H9 (cell line): ENCODE measurements at regions not wholly inside any gene's neighbourhood (a gene's known extent, or its start where the extent isn't known, plus 50 kb on each side); places are given as distances from the start of the nearest gene placed in this dataset.

Source experiments
- DNase-seq: peaks from one replicate; pipeline ENCODE4 v3.0.0-alpha.2; 2017
- H2AFZ ChIP-seq: one replicate; pipeline ENCODE4 v1.6.1; 2013; ENCODE audit warnings: mild to moderate bottlenecking, low read length, control low read depth, moderate library complexity
- H2AK5ac ChIP-seq: 2 replicates; pipeline ENCODE4 v1.6.1; 2013; ENCODE audit warnings: low read length, control low read depth, mixed read lengths; ENCODE audit not compliant: insufficient read length
- H2BK120ac ChIP-seq: one replicate; pipeline ENCODE4 v1.6.1; 2013; ENCODE audit warnings: low read depth, mild to moderate bottlenecking, low read length, control low read depth, inconsistent platforms; ENCODE audit not compliant: poor library complexity, severe bottlenecking
- H2BK12ac ChIP-seq: 2 replicates; pipeline ENCODE4 v1.6.1; 2013; ENCODE audit warnings: low read length, control low read depth, mixed read lengths, low read depth; ENCODE audit not compliant: insufficient read length
- H2BK15ac ChIP-seq: 2 replicates; pipeline ENCODE4 v1.6.1; 2013; ENCODE audit warnings: low read depth, low read length, control low read depth
- H2BK20ac ChIP-seq: one replicate; pipeline ENCODE4 v1.6.1; 2013; ENCODE audit warnings: low read depth, mild to moderate bottlenecking, low read length, control low read depth, inconsistent platforms; ENCODE audit not compliant: poor library complexity, severe bottlenecking
- H2BK5ac ChIP-seq: 2 replicates; pipeline ENCODE4 v1.6.1; 2013; ENCODE audit warnings: low read length, control low read depth, mixed read lengths; ENCODE audit not compliant: insufficient read length
- H3K14ac ChIP-seq: 2 replicates; pipeline ENCODE4 v1.6.1; 2013; ENCODE audit warnings: low read length, control low read depth; ENCODE audit not compliant: insufficient read depth
- H3K18ac ChIP-seq: 2 replicates; pipeline ENCODE4 v1.6.1; 2013; ENCODE audit warnings: low read depth, mild to moderate bottlenecking, mixed read lengths, low read length, control low read depth; ENCODE audit not compliant: insufficient read length
- H3K23ac ChIP-seq: 2 replicates; pipeline ENCODE4 v1.6.1; 2013; ENCODE audit warnings: low read length, control low read depth, mixed read lengths, low read depth; ENCODE audit not compliant: insufficient read length
- H3K23me2 ChIP-seq: 2 replicates; pipeline ENCODE4 v1.6.1; 2013; ENCODE audit warnings: low read depth, mild to moderate bottlenecking, mixed read lengths, low read length, control low read depth; ENCODE audit not compliant: insufficient read length, poor library complexity, severe bottlenecking
- H3K27ac ChIP-seq: 2 replicates; pipeline ENCODE4 v1.5.1; 2013; ENCODE audit warnings: low read length, control low read depth, mixed read lengths, low read depth; ENCODE audit not compliant: insufficient read length
- H3K27me3 ChIP-seq: 2 replicates; pipeline ENCODE4 v1.6.1; 2013; ENCODE audit warnings: low read length, control low read depth, inconsistent platforms; ENCODE audit not compliant: insufficient read depth
- H3K4ac ChIP-seq: 2 replicates; pipeline ENCODE4 v1.6.1; 2013; ENCODE audit warnings: low read depth, mild to moderate bottlenecking, control low read depth, inconsistent platforms, low read length, moderate library complexity
- H3K4me1 ChIP-seq: 2 replicates; pipeline ENCODE4 v1.6.1; 2013; ENCODE audit warnings: low read length, control low read depth, inconsistent platforms; ENCODE audit not compliant: insufficient read depth
- H3K4me2 ChIP-seq: 2 replicates; pipeline ENCODE4 v1.6.1; 2013; ENCODE audit warnings: low read length, control low read depth, mixed read lengths; ENCODE audit not compliant: insufficient read length, insufficient read depth
- H3K56ac ChIP-seq: 2 replicates; pipeline ENCODE4 v1.6.1; 2013; ENCODE audit warnings: low read depth, mild to moderate bottlenecking, mixed read lengths, low read length, control low read depth; ENCODE audit not compliant: insufficient read length
- H3K79me1 ChIP-seq: 2 replicates; pipeline ENCODE4 v1.6.1; 2013; ENCODE audit warnings: low read depth, mild to moderate bottlenecking, moderate library complexity, low read length, control low read depth, inconsistent platforms; ENCODE audit not compliant: insufficient read depth, poor library complexity, severe bottlenecking
- H3K79me2 ChIP-seq: 2 replicates; pipeline ENCODE4 v1.6.1; 2013; ENCODE audit warnings: low read length, control low read depth, inconsistent platforms; ENCODE audit not compliant: insufficient read depth
- H3K9ac ChIP-seq: 2 replicates; pipeline ENCODE4 v1.6.1; 2013; ENCODE audit warnings: low read length, control low read depth, mixed read lengths; ENCODE audit not compliant: insufficient read length; ENCODE audit errors: extremely low read depth
- H3K9me3 ChIP-seq: one replicate; pipeline ENCODE4 v1.6.1; 2013; ENCODE audit warnings: low read depth, low read length, inconsistent platforms; ENCODE audit not compliant: control insufficient read depth
- H3T11ph ChIP-seq: one replicate; pipeline ENCODE4 v1.6.1; 2013; ENCODE audit warnings: mild to moderate bottlenecking, low read length, control low read depth, inconsistent platforms
- H4K20me1 ChIP-seq: one replicate; pipeline ENCODE4 v1.6.1; 2013; ENCODE audit not compliant: control insufficient read depth, insufficient read length, insufficient read depth
- H4K5ac ChIP-seq: 2 replicates; pipeline ENCODE4 v1.6.1; 2013; ENCODE audit warnings: low read depth, mild to moderate bottlenecking, mixed read lengths, low read length, control low read depth; ENCODE audit not compliant: insufficient read length
- H4K8ac ChIP-seq: replicated peaks from 2 replicates; pipeline ENCODE4 v1.6.1; 2013; ENCODE audit warnings: low read length, control low read depth, mixed read lengths, low read depth; ENCODE audit not compliant: insufficient read length
- H4K91ac ChIP-seq: 2 replicates; pipeline ENCODE4 v1.6.1; 2013; ENCODE audit warnings: low read depth, mild to moderate bottlenecking, moderate library complexity, mixed read lengths, low read length, control low read depth; ENCODE audit not compliant: insufficient read length
- H3K27ac Mint-ChIP-seq, 3 experiments: 2 replicates in 2 of 3; 3 replicates in 1 of 3; pipeline ENCODE4 v1.8.0; 2020 to 2021; ENCODE audit warnings: mixed read lengths in 3 of 3, mild to moderate bottlenecking in 1 of 3, moderate library complexity in 1 of 3
- H3K27me3 Mint-ChIP-seq: 2 replicates; pipeline ENCODE4 v1.8.0; 2021; ENCODE audit warnings: low read depth, mild to moderate bottlenecking, moderate library complexity, mixed read lengths
- H3K36me3 Mint-ChIP-seq, 3 experiments: 2 replicates in 2 of 3; 3 replicates in 1 of 3; pipeline ENCODE4 v1.8.0; 2020 to 2021; ENCODE audit warnings: low read depth in 3 of 3, mixed read lengths in 3 of 3; ENCODE audit not compliant: insufficient read depth in 1 of 3
- H3K4me1 Mint-ChIP-seq, 2 experiments: 2 replicates each; pipeline ENCODE4 v1.8.0; 2020; ENCODE audit warnings: mixed read lengths in 2 of 2
- H3K4me3 Mint-ChIP-seq, 2 experiments: 2 replicates in 1 of 2; 3 replicates in 1 of 2; pipeline ENCODE4 v1.8.0; 2020 to 2021; ENCODE audit warnings: mild to moderate bottlenecking in 2 of 2, mixed read lengths in 2 of 2, moderate library complexity in 1 of 2
- H3K9me3 Mint-ChIP-seq, 2 experiments: 2 replicates in 1 of 2; 3 replicates in 1 of 2; pipeline ENCODE4 v1.8.0; 2020; ENCODE audit warnings: mild to moderate bottlenecking in 2 of 2, mixed read lengths in 2 of 2, moderate library complexity in 1 of 2
- CTCF ChIP-seq: fragments of 200-600 bp; sonication (generic); conservative IDR thresholded peaks from 3 replicates; pipeline ENCODE4 v1.8.0; 2021; ENCODE audit warnings: antibody characterized with exemption, mild to moderate bottlenecking
- WGBS: extraction: QIAGEN DNeasy Blood & Tissue Kit; methylation state at CpG from one replicate; pipeline ENCODE4 v1.1.7; 2013; ENCODE audit warnings: missing lambda C conversion rate, low lambda C conversion rate, mixed read lengths; ENCODE audit not compliant: insufficient read length; ENCODE audit errors: extremely low coverage; 5-methylcytosine and 5-hydroxymethylcytosine counted together

GRCh38 chrX:3527166-3527565 lies 180.7 kb upstream of the MXRA5 start:
- no peaks in the 10 kb centered on the region for H3K27me3 ChIP-seq
- no peaks in the 10 kb centered on the region for H3K9me3 Mint-ChIP-seq
- no peaks in the 10 kb centered on the region for H3K79me2 ChIP-seq
- peaks cover 1 to 2% of the 10 kb centered on the region in 2 experiments for H3K4me1 Mint-ChIP-seq
- no peak overlapping the region for H2BK5ac ChIP-seq
- H3K27me3 Mint-ChIP-seq: no peaks in the 10 kb centered on the region; the same call in 1 of the 2 replicates
- no peak overlapping the region for H3K27ac ChIP-seq
- no peak overlapping the region for H3K9ac ChIP-seq
- H4K20me1 ChIP-seq: no peaks in the 10 kb centered on the region
- no peak overlapping the region for H3K27ac Mint-ChIP-seq
- H3K4me2 ChIP-seq: no peak overlapping the region
- no peak overlapping the region for H3K4ac ChIP-seq
- no peak overlapping the region for H2BK120ac ChIP-seq
- TF ChIP-seq CTCF: no peak
- H4K5ac ChIP-seq: no peak overlapping the region
- H3K4me3 Mint-ChIP-seq: no peak overlapping the region
- no peaks in the 10 kb centered on the region for H3K9me3 ChIP-seq
- WGBS: no CpG with 5 or more reads among the region's 3 CpGs
- no peak overlapping the region for H2BK20ac ChIP-seq
- no peaks in the 10 kb centered on the region; a peak in 1 of 7 replicates for H3K36me3 Mint-ChIP-seq
- peaks cover under 1% of the 10 kb centered on the region; the same call in 1 of the 2 replicates for H3K4me1 ChIP-seq
- no peak overlapping the region for H3T11ph ChIP-seq
- DNase-seq: no peak
- no peak overlapping the region for H2AFZ ChIP-seq
- no peak overlapping the region for H2BK15ac ChIP-seq
- no peak overlapping the region for H2BK12ac ChIP-seq
- no peak overlapping the region for H4K91ac ChIP-seq
- no peak overlapping the region for H2AK5ac ChIP-seq
- H3K23me2 ChIP-seq: no peaks in the 10 kb centered on the region
- no peak overlapping the region for H4K8ac ChIP-seq
- H3K79me1 ChIP-seq: no peaks in the 10 kb centered on the region
- no peak overlapping the region for H3K18ac ChIP-seq
- no peak overlapping the region for H3K23ac ChIP-seq
- no peak overlapping the region for H3K56ac ChIP-seq
- H3K14ac ChIP-seq: no peak overlapping the region
